H9 (cell line): ENCODE measurements at regions not wholly inside any gene's neighbourhood (a gene's known extent, or its start where the extent isn't known, plus 50 kb on each side); places are given as distances from the start of the nearest gene placed in this dataset.

Experiments
- DNase-seq: peaks from one replicate; pipeline ENCODE4 v3.0.0-alpha.2; 2017
- H2AFZ ChIP-seq: one replicate; pipeline ENCODE4 v1.6.1; 2013; ENCODE audit warnings: mild to moderate bottlenecking, low read length, control low read depth, moderate library complexity
- H2AK5ac ChIP-seq: 2 replicates; pipeline ENCODE4 v1.6.1; 2013; ENCODE audit warnings: low read length, control low read depth, mixed read lengths; ENCODE audit not compliant: insufficient read length
- H2BK120ac ChIP-seq: one replicate; pipeline ENCODE4 v1.6.1; 2013; ENCODE audit warnings: low read depth, mild to moderate bottlenecking, low read length, control low read depth, inconsistent platforms; ENCODE audit not compliant: poor library complexity, severe bottlenecking
- H2BK12ac ChIP-seq: 2 replicates; pipeline ENCODE4 v1.6.1; 2013; ENCODE audit warnings: low read length, control low read depth, mixed read lengths, low read depth; ENCODE audit not compliant: insufficient read length
- H2BK15ac ChIP-seq: 2 replicates; pipeline ENCODE4 v1.6.1; 2013; ENCODE audit warnings: low read depth, low read length, control low read depth
- H2BK20ac ChIP-seq: one replicate; pipeline ENCODE4 v1.6.1; 2013; ENCODE audit warnings: low read depth, mild to moderate bottlenecking, low read length, control low read depth, inconsistent platforms; ENCODE audit not compliant: poor library complexity, severe bottlenecking
- H2BK5ac ChIP-seq: 2 replicates; pipeline ENCODE4 v1.6.1; 2013; ENCODE audit warnings: low read length, control low read depth, mixed read lengths; ENCODE audit not compliant: insufficient read length
- H3K14ac ChIP-seq: 2 replicates; pipeline ENCODE4 v1.6.1; 2013; ENCODE audit warnings: low read length, control low read depth; ENCODE audit not compliant: insufficient read depth
- H3K18ac ChIP-seq: 2 replicates; pipeline ENCODE4 v1.6.1; 2013; ENCODE audit warnings: low read depth, mild to moderate bottlenecking, mixed read lengths, low read length, control low read depth; ENCODE audit not compliant: insufficient read length
- H3K23ac ChIP-seq: 2 replicates; pipeline ENCODE4 v1.6.1; 2013; ENCODE audit warnings: low read length, control low read depth, mixed read lengths, low read depth; ENCODE audit not compliant: insufficient read length
- H3K23me2 ChIP-seq: 2 replicates; pipeline ENCODE4 v1.6.1; 2013; ENCODE audit warnings: low read depth, mild to moderate bottlenecking, mixed read lengths, low read length, control low read depth; ENCODE audit not compliant: insufficient read length, poor library complexity, severe bottlenecking
- H3K27ac ChIP-seq: 2 replicates; pipeline ENCODE4 v1.5.1; 2013; ENCODE audit warnings: low read length, control low read depth, mixed read lengths, low read depth; ENCODE audit not compliant: insufficient read length
- H3K27me3 ChIP-seq: 2 replicates; pipeline ENCODE4 v1.6.1; 2013; ENCODE audit warnings: low read length, control low read depth, inconsistent platforms; ENCODE audit not compliant: insufficient read depth
- H3K4ac ChIP-seq: 2 replicates; pipeline ENCODE4 v1.6.1; 2013; ENCODE audit warnings: low read depth, mild to moderate bottlenecking, control low read depth, inconsistent platforms, low read length, moderate library complexity
- H3K4me1 ChIP-seq: 2 replicates; pipeline ENCODE4 v1.6.1; 2013; ENCODE audit warnings: low read length, control low read depth, inconsistent platforms; ENCODE audit not compliant: insufficient read depth
- H3K4me2 ChIP-seq: 2 replicates; pipeline ENCODE4 v1.6.1; 2013; ENCODE audit warnings: low read length, control low read depth, mixed read lengths; ENCODE audit not compliant: insufficient read length, insufficient read depth
- H3K56ac ChIP-seq: 2 replicates; pipeline ENCODE4 v1.6.1; 2013; ENCODE audit warnings: low read depth, mild to moderate bottlenecking, mixed read lengths, low read length, control low read depth; ENCODE audit not compliant: insufficient read length
- H3K79me1 ChIP-seq: 2 replicates; pipeline ENCODE4 v1.6.1; 2013; ENCODE audit warnings: low read depth, mild to moderate bottlenecking, moderate library complexity, low read length, control low read depth, inconsistent platforms; ENCODE audit not compliant: insufficient read depth, poor library complexity, severe bottlenecking
- H3K79me2 ChIP-seq: 2 replicates; pipeline ENCODE4 v1.6.1; 2013; ENCODE audit warnings: low read length, control low read depth, inconsistent platforms; ENCODE audit not compliant: insufficient read depth
- H3K9ac ChIP-seq: 2 replicates; pipeline ENCODE4 v1.6.1; 2013; ENCODE audit warnings: low read length, control low read depth, mixed read lengths; ENCODE audit not compliant: insufficient read length; ENCODE audit errors: extremely low read depth
- H3K9me3 ChIP-seq: one replicate; pipeline ENCODE4 v1.6.1; 2013; ENCODE audit warnings: low read depth, low read length, inconsistent platforms; ENCODE audit not compliant: control insufficient read depth
- H3T11ph ChIP-seq: one replicate; pipeline ENCODE4 v1.6.1; 2013; ENCODE audit warnings: mild to moderate bottlenecking, low read length, control low read depth, inconsistent platforms
- H4K20me1 ChIP-seq: one replicate; pipeline ENCODE4 v1.6.1; 2013; ENCODE audit not compliant: control insufficient read depth, insufficient read length, insufficient read depth
- H4K5ac ChIP-seq: 2 replicates; pipeline ENCODE4 v1.6.1; 2013; ENCODE audit warnings: low read depth, mild to moderate bottlenecking, mixed read lengths, low read length, control low read depth; ENCODE audit not compliant: insufficient read length
- H4K8ac ChIP-seq: replicated peaks from 2 replicates; pipeline ENCODE4 v1.6.1; 2013; ENCODE audit warnings: low read length, control low read depth, mixed read lengths, low read depth; ENCODE audit not compliant: insufficient read length
- H4K91ac ChIP-seq: 2 replicates; pipeline ENCODE4 v1.6.1; 2013; ENCODE audit warnings: low read depth, mild to moderate bottlenecking, moderate library complexity, mixed read lengths, low read length, control low read depth; ENCODE audit not compliant: insufficient read length
- H3K27ac Mint-ChIP-seq, 3 experiments: 2 replicates in 2 of 3; 3 replicates in 1 of 3; pipeline ENCODE4 v1.8.0; 2020 to 2021; ENCODE audit warnings: mixed read lengths in 3 of 3, mild to moderate bottlenecking in 1 of 3, moderate library complexity in 1 of 3
- H3K27me3 Mint-ChIP-seq: 2 replicates; pipeline ENCODE4 v1.8.0; 2021; ENCODE audit warnings: low read depth, mild to moderate bottlenecking, moderate library complexity, mixed read lengths
- H3K36me3 Mint-ChIP-seq, 3 experiments: 2 replicates in 2 of 3; 3 replicates in 1 of 3; pipeline ENCODE4 v1.8.0; 2020 to 2021; ENCODE audit warnings: low read depth in 3 of 3, mixed read lengths in 3 of 3; ENCODE audit not compliant: insufficient read depth in 1 of 3
- H3K4me1 Mint-ChIP-seq, 2 experiments: 2 replicates each; pipeline ENCODE4 v1.8.0; 2020; ENCODE audit warnings: mixed read lengths in 2 of 2
- H3K4me3 Mint-ChIP-seq, 2 experiments: 2 replicates in 1 of 2; 3 replicates in 1 of 2; pipeline ENCODE4 v1.8.0; 2020 to 2021; ENCODE audit warnings: mild to moderate bottlenecking in 2 of 2, mixed read lengths in 2 of 2, moderate library complexity in 1 of 2
- H3K9me3 Mint-ChIP-seq, 2 experiments: 2 replicates in 1 of 2; 3 replicates in 1 of 2; pipeline ENCODE4 v1.8.0; 2020; ENCODE audit warnings: mild to moderate bottlenecking in 2 of 2, mixed read lengths in 2 of 2, moderate library complexity in 1 of 2
- WGBS: extraction: QIAGEN DNeasy Blood & Tissue Kit; methylation state at CpG from one replicate; pipeline ENCODE4 v1.1.7; 2013; ENCODE audit warnings: missing lambda C conversion rate, low lambda C conversion rate, mixed read lengths; ENCODE audit not compliant: insufficient read length; ENCODE audit errors: extremely low coverage; 5-methylcytosine and 5-hydroxymethylcytosine counted together
- TF ChIP-seq, protein P1 (sequence below): fragments of 200-600 bp; sonication (generic); conservative IDR thresholded peaks from 3 replicates; pipeline ENCODE4 v1.8.0; 2021; ENCODE audit warnings: antibody characterized with exemption, mild to moderate bottlenecking

- H3K79me1 ChIP-seq = no peaks in the 10 kb centered on the region
- Mint-ChIP-seq H3K36me3 (peaks cover 0 to 2% (median 0%) of the 10 kb centered on the region in 3 experiments; a peak in 2 of 7 replicates), H3K9me3 (peaks cover 3 to 5% of the 10 kb centered on the region in 2 experiments; a peak in 2 of 5 replicates), H3K27ac (no peak overlapping the region), H3K4me1 (no peaks in the 10 kb centered on the region), H3K4me3 (no peak overlapping the region), H3K27me3 (peaks cover 5% of the 10 kb centered on the region)
- no peak overlapping the region for H2BK20ac ChIP-seq
- no peaks in the 10 kb centered on the region for H3K23me2 ChIP-seq
- H3K18ac ChIP-seq = no peak overlapping the region
- no peaks in the 10 kb centered on the region for H3K9me3 ChIP-seq
- H2BK120ac ChIP-seq = no peak overlapping the region
- no peak overlapping the region for H4K8ac ChIP-seq
- H3K4me1 ChIP-seq = no peaks in the 10 kb centered on the region
- no peaks in the 10 kb centered on the region for H3K79me2 ChIP-seq
- H2BK15ac ChIP-seq = no peak overlapping the region
- no peak overlapping the region for H3K27ac ChIP-seq
- H3K27me3 ChIP-seq = no peaks in the 10 kb centered on the region
- no peak overlapping the region for H3T11ph ChIP-seq
- no peak overlapping the region for H2AFZ ChIP-seq
- TF ChIP-seq, protein P1, sequence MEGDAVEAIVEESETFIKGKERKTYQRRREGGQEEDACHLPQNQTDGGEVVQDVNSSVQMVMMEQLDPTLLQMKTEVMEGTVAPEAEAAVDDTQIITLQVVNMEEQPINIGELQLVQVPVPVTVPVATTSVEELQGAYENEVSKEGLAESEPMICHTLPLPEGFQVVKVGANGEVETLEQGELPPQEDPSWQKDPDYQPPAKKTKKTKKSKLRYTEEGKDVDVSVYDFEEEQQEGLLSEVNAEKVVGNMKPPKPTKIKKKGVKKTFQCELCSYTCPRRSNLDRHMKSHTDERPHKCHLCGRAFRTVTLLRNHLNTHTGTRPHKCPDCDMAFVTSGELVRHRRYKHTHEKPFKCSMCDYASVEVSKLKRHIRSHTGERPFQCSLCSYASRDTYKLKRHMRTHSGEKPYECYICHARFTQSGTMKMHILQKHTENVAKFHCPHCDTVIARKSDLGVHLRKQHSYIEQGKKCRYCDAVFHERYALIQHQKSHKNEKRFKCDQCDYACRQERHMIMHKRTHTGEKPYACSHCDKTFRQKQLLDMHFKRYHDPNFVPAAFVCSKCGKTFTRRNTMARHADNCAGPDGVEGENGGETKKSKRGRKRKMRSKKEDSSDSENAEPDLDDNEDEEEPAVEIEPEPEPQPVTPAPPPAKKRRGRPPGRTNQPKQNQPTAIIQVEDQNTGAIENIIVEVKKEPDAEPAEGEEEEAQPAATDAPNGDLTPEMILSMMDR = no peak
- no peak overlapping the region for H4K91ac ChIP-seq
- no peak overlapping the region for H3K23ac ChIP-seq
- H3K9ac ChIP-seq = no peak overlapping the region
- no peak overlapping the region for H3K4ac ChIP-seq
- H2BK5ac ChIP-seq = no peak overlapping the region
- no CpG with 5 or more reads among the region's 1 CpG for WGBS
- H2AK5ac ChIP-seq = no peak overlapping the region
- no peak overlapping the region for H3K14ac ChIP-seq
- H3K56ac ChIP-seq = no peak overlapping the region
- no peak for DNase-seq
- no peak overlapping the region for H4K5ac ChIP-seq
- no peak overlapping the region for H2BK12ac ChIP-seq
- no peaks in the 10 kb centered on the region for H4K20me1 ChIP-seq
- no peak overlapping the region for H3K4me2 ChIP-seq
Observed at GRCh38 chr2:66306483-66306882, 128.4 kb upstream of the MEIS1 start.
